Neural progenitor cell (in vitro differentiated cells): ENCODE measurements at regions not wholly inside any gene's neighbourhood (a gene's known extent, or its start where the extent isn't known, plus 50 kb on each side); places are given as distances from the start of the nearest gene placed in this dataset.

Source experiments
- DNase-seq: peaks from one replicate; pipeline ENCODE4 v3.0.0-alpha.2; 2016; ENCODE audit warnings: low spot score
- H2AFZ ChIP-seq: fragments of 200-600 bp; sonication (generic); replicated peaks from 2 replicates; pipeline ENCODE4 v1.6.1; 2016; ENCODE audit warnings: antibody characterized with exemption
- H3F3A ChIP-seq: fragments of 200-600 bp; sonication (generic); 2 replicates; pipeline ENCODE4 v1.6.1; 2016; ENCODE audit warnings: antibody characterized with exemption, low read depth
- H3K27ac ChIP-seq: fragments of 200-600 bp; sonication (generic); 2 replicates; pipeline ENCODE4 v1.5.1; 2016; ENCODE audit warnings: mild to moderate bottlenecking
- H3K27me3 ChIP-seq: fragments of 200-600 bp; sonication (generic); 2 replicates; pipeline ENCODE4 v1.6.1; 2016; ENCODE audit warnings: mild to moderate bottlenecking, moderate library complexity
- H3K36me3 ChIP-seq: fragments of 200-600 bp; sonication (generic); 2 replicates; pipeline ENCODE4 v1.5.1; 2016
- H3K4me1 ChIP-seq: fragments of 200-600 bp; sonication (generic); 2 replicates; pipeline ENCODE4 v1.6.1; 2016; ENCODE audit warnings: mixed run types
- H3K4me2 ChIP-seq: fragments of 200-600 bp; sonication (generic); 2 replicates; pipeline ENCODE4 v1.6.1; 2016
- H3K4me3 ChIP-seq: fragments of 200-600 bp; sonication (generic); 2 replicates; pipeline ENCODE4 v1.5.1; 2016
- H3K79me2 ChIP-seq: fragments of 200-600 bp; sonication (generic); 2 replicates; pipeline ENCODE4 v1.6.1; 2016; ENCODE audit warnings: low read depth
- H3K9ac ChIP-seq: fragments of 200-600 bp; sonication (generic); 2 replicates; pipeline ENCODE4 v1.6.1; 2016
- H3K9me3 ChIP-seq: fragments of 200-600 bp; sonication (generic); 2 replicates; pipeline ENCODE4 v1.5.1; 2016; ENCODE audit warnings: low read depth
- H4K20me1 ChIP-seq: fragments of 200-600 bp; sonication (generic); 2 replicates; pipeline ENCODE4 v1.6.1; 2016; ENCODE audit warnings: low read depth
- H3K27ac Mint-ChIP-seq: 3 replicates; pipeline ENCODE4 v1.8.0; 2021; ENCODE audit warnings: mixed read lengths
- H3K27me3 Mint-ChIP-seq: 2 replicates; pipeline ENCODE4 v1.8.0; 2022; ENCODE audit warnings: low read depth, mild to moderate bottlenecking, inconsistent platforms, moderate library complexity, mixed read lengths; ENCODE audit not compliant: insufficient read depth
- H3K36me3 Mint-ChIP-seq: 3 replicates; pipeline ENCODE4 v1.8.0; 2021; ENCODE audit warnings: mixed read lengths
- H3K4me1 Mint-ChIP-seq: 3 replicates; pipeline ENCODE4 v1.8.0; 2021; ENCODE audit warnings: mixed read lengths
- H3K4me3 Mint-ChIP-seq: 3 replicates; pipeline ENCODE4 v1.8.0; 2021; ENCODE audit warnings: mild to moderate bottlenecking, moderate library complexity, mixed read lengths
- H3K9me3 Mint-ChIP-seq: 3 replicates; pipeline ENCODE4 v1.8.0; 2020; ENCODE audit warnings: mixed read lengths
- EZH2 ChIP-seq: fragments of 200-600 bp; sonication (generic); IDR thresholded peaks from 2 replicates; pipeline ENCODE4 v1.6.1; 2017; ENCODE audit warnings: antibody characterized with exemption, mild to moderate bottlenecking, moderate library complexity
- EZH2phosphoT487 ChIP-seq: fragments of 200-600 bp; sonication (generic); IDR thresholded peaks from 2 replicates; pipeline ENCODE4 v1.6.1; 2017; ENCODE audit warnings: antibody characterized with exemption
- TF ChIP-seq, protein P1 (sequence below): fragments of 200-600 bp; sonication (generic); IDR thresholded peaks from 2 replicates; pipeline ENCODE4 v1.5.1; 2017; ENCODE audit warnings: antibody characterized with exemption, mild to moderate bottlenecking

DNA sequence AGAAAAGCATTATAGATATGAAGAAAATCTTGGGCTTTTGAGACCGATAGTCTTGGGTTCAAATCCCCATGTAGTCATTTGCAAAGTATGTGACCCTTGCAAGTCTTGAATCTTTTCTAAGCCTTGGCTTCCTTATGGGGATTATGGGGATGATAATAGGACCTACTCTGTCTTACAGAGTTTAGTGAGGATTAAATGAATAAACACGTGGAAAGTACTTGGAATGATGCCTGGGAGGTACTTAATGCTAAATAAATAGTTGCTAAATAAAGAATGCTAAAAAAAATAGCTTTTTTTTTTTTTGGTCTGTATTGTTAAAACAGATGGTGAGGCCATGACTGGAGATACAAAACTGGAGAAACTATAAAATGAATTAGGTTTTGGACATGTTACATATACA is 292.7 kb downstream of the GPAT3 start:
- no peaks in the 10 kb centered on the region for H3K27me3 ChIP-seq
- no peaks in the 10 kb centered on the region for H3K79me2 ChIP-seq

DNA sequence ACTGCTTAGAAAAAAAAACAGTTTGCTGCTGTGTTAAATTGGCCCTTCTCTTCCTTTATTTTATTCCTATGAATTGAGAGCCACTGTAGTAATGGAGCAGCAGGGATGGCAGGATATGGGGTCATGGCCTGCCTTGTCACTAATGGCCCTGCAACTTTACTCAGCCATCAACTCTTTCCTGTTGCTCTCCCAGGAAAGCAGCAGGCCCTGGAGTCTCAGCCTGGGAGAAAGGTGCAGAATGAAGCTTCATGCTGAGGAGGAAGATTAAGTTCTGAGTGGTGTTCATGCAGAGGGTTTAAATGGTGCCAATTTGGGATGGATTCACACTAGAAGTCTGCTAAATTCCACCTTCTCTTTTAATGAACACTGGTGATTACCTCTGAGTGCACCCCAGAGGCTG is 285.6 kb downstream of the GPAT3 start:
- Histone ChIP-seq H3K27ac (no peak overlapping the region), H3K4me2 (no peak overlapping the region), H3K9ac (no peak overlapping the region), H2AFZ (peak overlapping the region; percentile 14), H4K20me1 (no peaks in the 10 kb centered on the region), H3K79me2 (no peaks in the 10 kb centered on the region), H3K36me3 (no peaks in the 10 kb centered on the region), H3K4me3 (no peak overlapping the region), H3K27me3 (no peaks in the 10 kb centered on the region), H3K4me1 (no peaks in the 10 kb centered on the region), H3F3A (peaks cover 6% of the 10 kb centered on the region), H3K9me3 (peaks cover 9% of the 10 kb centered on the region)
- H3K27me3 Mint-ChIP-seq = no peaks in the 10 kb centered on the region
- no peaks in the 10 kb centered on the region for H3K4me1 Mint-ChIP-seq
- H3K4me3 Mint-ChIP-seq = no peak overlapping the region
- no peak for DNase-seq
- peaks cover 5% of the 10 kb centered on the region for H3K9me3 Mint-ChIP-seq
- no peak overlapping the region for H3K27ac Mint-ChIP-seq
- TF ChIP-seq, protein P1, sequence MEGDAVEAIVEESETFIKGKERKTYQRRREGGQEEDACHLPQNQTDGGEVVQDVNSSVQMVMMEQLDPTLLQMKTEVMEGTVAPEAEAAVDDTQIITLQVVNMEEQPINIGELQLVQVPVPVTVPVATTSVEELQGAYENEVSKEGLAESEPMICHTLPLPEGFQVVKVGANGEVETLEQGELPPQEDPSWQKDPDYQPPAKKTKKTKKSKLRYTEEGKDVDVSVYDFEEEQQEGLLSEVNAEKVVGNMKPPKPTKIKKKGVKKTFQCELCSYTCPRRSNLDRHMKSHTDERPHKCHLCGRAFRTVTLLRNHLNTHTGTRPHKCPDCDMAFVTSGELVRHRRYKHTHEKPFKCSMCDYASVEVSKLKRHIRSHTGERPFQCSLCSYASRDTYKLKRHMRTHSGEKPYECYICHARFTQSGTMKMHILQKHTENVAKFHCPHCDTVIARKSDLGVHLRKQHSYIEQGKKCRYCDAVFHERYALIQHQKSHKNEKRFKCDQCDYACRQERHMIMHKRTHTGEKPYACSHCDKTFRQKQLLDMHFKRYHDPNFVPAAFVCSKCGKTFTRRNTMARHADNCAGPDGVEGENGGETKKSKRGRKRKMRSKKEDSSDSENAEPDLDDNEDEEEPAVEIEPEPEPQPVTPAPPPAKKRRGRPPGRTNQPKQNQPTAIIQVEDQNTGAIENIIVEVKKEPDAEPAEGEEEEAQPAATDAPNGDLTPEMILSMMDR = no peak
- TF ChIP-seq EZH2 (no peak), EZH2phosphoT487 (no peak)
- H3K36me3 Mint-ChIP-seq = no peaks in the 10 kb centered on the region

More for the DNA sequence above, 292.7 kb downstream of the GPAT3 start:
- Histone ChIP-seq H3K4me3 (no peak overlapping the region), H4K20me1 (no peaks in the 10 kb centered on the region), H3F3A (no peaks in the 10 kb centered on the region), H3K9ac (no peak overlapping the region), H2AFZ (no peak overlapping the region), H3K9me3 (no peaks in the 10 kb centered on the region), H3K36me3 (no peaks in the 10 kb centered on the region), H3K4me2 (no peak overlapping the region), H3K4me1 (peaks cover 3% of the 10 kb centered on the region), H3K27ac (no peak overlapping the region)
- no peak for DNase-seq
- TF ChIP-seq EZH2phosphoT487 = no peak
- TF ChIP-seq, protein P1 = no peak
- TF ChIP-seq EZH2 = no peak
- Mint-ChIP-seq H3K36me3 (no peaks in the 10 kb centered on the region), H3K27me3 (no peaks in the 10 kb centered on the region), H3K27ac (no peak overlapping the region), H3K9me3 (no peaks in the 10 kb centered on the region), H3K4me1 (no peaks in the 10 kb centered on the region), H3K4me3 (no peak overlapping the region)

DNA sequence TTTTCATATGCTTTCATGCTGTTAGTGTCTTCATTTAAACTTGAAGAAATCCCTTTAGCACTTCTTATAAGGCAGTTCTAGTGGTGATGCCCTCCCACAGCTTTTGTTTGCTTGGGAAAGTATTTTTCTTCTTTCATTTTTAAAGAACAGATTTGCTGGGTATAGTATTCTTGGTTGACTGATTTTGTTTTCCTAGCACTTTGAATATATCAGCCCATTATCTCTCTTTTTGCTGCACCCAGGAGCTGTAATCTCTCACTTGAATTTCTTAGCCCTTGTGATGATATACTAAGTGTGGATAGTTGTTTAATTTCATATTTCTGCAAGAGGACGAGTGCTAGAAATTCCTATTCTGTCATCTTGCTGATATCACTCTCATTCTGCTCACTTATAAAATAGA is 283.7 kb downstream of the GPAT3 start:
- H3K36me3 Mint-ChIP-seq = no peaks in the 10 kb centered on the region
- no peak for TF ChIP-seq EZH2
- TF ChIP-seq EZH2phosphoT487 = no peak
- TF ChIP-seq, protein P1 = no peak
- no peak overlapping the region for H3K27ac Mint-ChIP-seq
- Histone ChIP-seq H3K36me3 (no peaks in the 10 kb centered on the region), H3K9ac (no peak overlapping the region), H4K20me1 (no peaks in the 10 kb centered on the region), H3K79me2 (no peaks in the 10 kb centered on the region), H3K4me3 (no peak overlapping the region), H3K9me3 (peaks cover 9% of the 10 kb centered on the region), H3F3A (peaks cover 6% of the 10 kb centered on the region), H2AFZ (no peak overlapping the region), H3K27me3 (no peaks in the 10 kb centered on the region), H3K27ac (no peak overlapping the region), H3K4me1 (no peaks in the 10 kb centered on the region), H3K4me2 (no peak overlapping the region)
- no peaks in the 10 kb centered on the region for H3K27me3 Mint-ChIP-seq
- H3K4me3 Mint-ChIP-seq = no peak overlapping the region
- no peak for DNase-seq
- H3K4me1 Mint-ChIP-seq = no peaks in the 10 kb centered on the region
- peaks cover 5% of the 10 kb centered on the region for H3K9me3 Mint-ChIP-seq

DNA sequence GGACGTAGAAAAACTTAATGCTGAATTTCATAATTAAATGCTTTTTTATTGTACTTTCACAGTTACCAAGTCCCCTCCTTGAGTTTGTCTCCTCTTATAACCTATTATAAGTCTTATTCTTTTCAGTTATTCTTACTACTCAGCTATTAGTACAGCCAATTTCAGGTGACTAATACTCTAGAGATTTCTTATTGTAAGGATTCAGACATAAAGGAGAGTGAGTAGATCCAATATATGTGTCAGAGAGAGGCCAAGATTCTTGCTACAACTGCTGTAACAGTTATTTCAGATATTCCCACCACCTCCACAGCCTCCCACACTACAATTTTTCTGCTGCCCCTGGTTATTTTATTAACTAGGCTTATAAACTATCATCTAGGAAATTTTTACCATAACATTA is 274.5 kb downstream of the GPAT3 start:
- Histone ChIP-seq H2AFZ (no peak overlapping the region), H3K79me2 (no peaks in the 10 kb centered on the region), H3K4me1 (no peaks in the 10 kb centered on the region), H3K4me2 (no peak overlapping the region), H3K27ac (no peak overlapping the region), H3K9ac (no peak overlapping the region), H4K20me1 (no peaks in the 10 kb centered on the region), H3K9me3 (no peaks in the 10 kb centered on the region), H3K4me3 (no peak overlapping the region), H3F3A (no peaks in the 10 kb centered on the region), H3K36me3 (no peaks in the 10 kb centered on the region), H3K27me3 (no peaks in the 10 kb centered on the region)
- H3K27ac Mint-ChIP-seq = no peak overlapping the region
- TF ChIP-seq EZH2 (no peak), EZH2phosphoT487 (no peak)
- TF ChIP-seq, protein P1 = no peak
- DNase-seq = no peak
- H3K27me3 Mint-ChIP-seq = no peaks in the 10 kb centered on the region
- H3K36me3 Mint-ChIP-seq = no peaks in the 10 kb centered on the region
- no peak overlapping the region for H3K4me3 Mint-ChIP-seq
- no peaks in the 10 kb centered on the region for H3K4me1 Mint-ChIP-seq
- no peaks in the 10 kb centered on the region for H3K9me3 Mint-ChIP-seq
